ENCODE measurements at regions not wholly inside any gene's neighbourhood (a gene's known extent, or its start where the extent isn't known, plus 50 kb on each side); places are given as distances from the start of the nearest gene placed in this dataset.

GRCh38 chr18:55706898-55707297 lies 118.9 kb upstream of the TCF4 start:
- TF ChIP-seq, protein P1, sequence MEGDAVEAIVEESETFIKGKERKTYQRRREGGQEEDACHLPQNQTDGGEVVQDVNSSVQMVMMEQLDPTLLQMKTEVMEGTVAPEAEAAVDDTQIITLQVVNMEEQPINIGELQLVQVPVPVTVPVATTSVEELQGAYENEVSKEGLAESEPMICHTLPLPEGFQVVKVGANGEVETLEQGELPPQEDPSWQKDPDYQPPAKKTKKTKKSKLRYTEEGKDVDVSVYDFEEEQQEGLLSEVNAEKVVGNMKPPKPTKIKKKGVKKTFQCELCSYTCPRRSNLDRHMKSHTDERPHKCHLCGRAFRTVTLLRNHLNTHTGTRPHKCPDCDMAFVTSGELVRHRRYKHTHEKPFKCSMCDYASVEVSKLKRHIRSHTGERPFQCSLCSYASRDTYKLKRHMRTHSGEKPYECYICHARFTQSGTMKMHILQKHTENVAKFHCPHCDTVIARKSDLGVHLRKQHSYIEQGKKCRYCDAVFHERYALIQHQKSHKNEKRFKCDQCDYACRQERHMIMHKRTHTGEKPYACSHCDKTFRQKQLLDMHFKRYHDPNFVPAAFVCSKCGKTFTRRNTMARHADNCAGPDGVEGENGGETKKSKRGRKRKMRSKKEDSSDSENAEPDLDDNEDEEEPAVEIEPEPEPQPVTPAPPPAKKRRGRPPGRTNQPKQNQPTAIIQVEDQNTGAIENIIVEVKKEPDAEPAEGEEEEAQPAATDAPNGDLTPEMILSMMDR (IDR thresholded peaks at IDR 0.05 in 4 of 5, conservative IDR thresholded peaks at IDR 0.05 in 1 of 5) = no peak
- TF ChIP-seq POLR2A (IDR thresholded peaks at IDR 0.05) = no peak

Data from gastrocnemius medialis (tissue), 4 donors.